Hepatocyte (in vitro differentiated cells): ENCODE measurements at regions not wholly inside any gene's neighbourhood (a gene's known extent, or its start where the extent isn't known, plus 50 kb on each side); places are given as distances from the start of the nearest gene placed in this dataset.
"Not testable (repeated sequence)": the region's sequence is repeated elsewhere in the genome, so short reads cannot be mapped to it uniquely, and the experiment has no call there.

Source experiments
- DNase-seq: peaks from one replicate; pipeline ENCODE4 v3.0.0-alpha.2; 2016; ENCODE audit warnings: low spot score
- H2AFZ ChIP-seq: fragments of 200-600 bp; sonication (generic); 2 replicates; pipeline ENCODE4 v1.6.0; 2016; ENCODE audit warnings: antibody characterized with exemption, mild to moderate bottlenecking
- H3K27ac ChIP-seq: fragments of 200-600 bp; sonication (generic); 2 replicates; pipeline ENCODE4 v1.5.1; 2016; ENCODE audit warnings: mild to moderate bottlenecking
- H3K27me3 ChIP-seq: fragments of 200-600 bp; sonication (generic); 2 replicates; pipeline ENCODE4 v1.6.1; 2016
- H3K36me3 ChIP-seq: fragments of 200-600 bp; sonication (generic); replicated peaks from 2 replicates; pipeline ENCODE4 v1.5.1; 2016; ENCODE audit warnings: low read depth; ENCODE audit not compliant: insufficient read depth
- H3K4me1 ChIP-seq: fragments of 200-600 bp; sonication (generic); 2 replicates; pipeline ENCODE4 v1.5.1; 2016; ENCODE audit warnings: mild to moderate bottlenecking, moderate library complexity; ENCODE audit not compliant: insufficient read depth
- H3K4me2 ChIP-seq: fragments of 200-600 bp; sonication (generic); 2 replicates; pipeline ENCODE4 v1.6.0; 2016
- H3K4me3 ChIP-seq: fragments of 200-600 bp; sonication (generic); 2 replicates; pipeline ENCODE4 v1.5.1; 2016; ENCODE audit warnings: mild to moderate bottlenecking
- H3K79me2 ChIP-seq: fragments of 200-600 bp; sonication (generic); 2 replicates; pipeline ENCODE4 v1.6.0; 2017; ENCODE audit warnings: mild to moderate bottlenecking
- H3K9me2 ChIP-seq: fragments of 200-600 bp; sonication (generic); replicated peaks from 2 replicates; pipeline ENCODE4 v1.6.0; 2017; ENCODE audit warnings: mild to moderate bottlenecking; ENCODE audit not compliant: insufficient read depth
- H3K9me3 ChIP-seq: fragments of 200-600 bp; sonication (generic); 2 replicates; pipeline ENCODE4 v1.5.1; 2016; ENCODE audit warnings: low read depth, mild to moderate bottlenecking
- H4K20me1 ChIP-seq: fragments of 200-600 bp; sonication (generic); 2 replicates; pipeline ENCODE4 v1.6.0; 2016; ENCODE audit warnings: mild to moderate bottlenecking; ENCODE audit not compliant: insufficient read depth, poor library complexity, severe bottlenecking
- CTCF ChIP-seq: fragments of 200-600 bp; sonication (generic); IDR thresholded peaks from 2 replicates; pipeline ENCODE4 v1.5.1; 2016; ENCODE audit warnings: antibody characterized with exemption, mild to moderate bottlenecking; ENCODE audit not compliant: poor library complexity
- EZH2 ChIP-seq: fragments of 200-600 bp; sonication (generic); IDR thresholded peaks from 2 replicates; pipeline ENCODE4 v1.6.1; 2016; ENCODE audit warnings: antibody characterized with exemption, mild to moderate bottlenecking, borderline replicate concordance
- EZH2phosphoT487 ChIP-seq: fragments of 200-600 bp; sonication (generic); IDR thresholded peaks from one replicate; pipeline ENCODE4 v1.6.1; 2018; ENCODE audit warnings: antibody characterized with exemption, mild to moderate bottlenecking, low read depth, moderate library complexity; ENCODE audit not compliant: unreplicated experiment, severe bottlenecking
- WGBS: methylation state at CpG from one replicate; pipeline ENCODE4 v1.1.6; 2016; ENCODE audit warnings: low lambda C conversion rate; ENCODE audit errors: missing lambda C conversion rate; 5-methylcytosine and 5-hydroxymethylcytosine counted together

GRCh38 chr20:53778041-53778516, 184.4 kb upstream of the ZNF217 start:
- Histone ChIP-seq H3K27ac (no peak overlapping the region), H3K79me2 (no peaks in the 10 kb centered on the region), H3K9me2 (no peaks in the 10 kb centered on the region), H4K20me1 (no peaks in the 10 kb centered on the region), H3K4me1 (peaks cover 5% of the 10 kb centered on the region), H3K36me3 (no peaks in the 10 kb centered on the region), H3K9me3 (no peaks in the 10 kb centered on the region), H3K4me3 (no peak overlapping the region), H3K27me3 (no peaks in the 10 kb centered on the region), H2AFZ (no peak overlapping the region), H3K4me2 (no peak overlapping the region)
- no peak for DNase-seq
- WGBS = 86% methylated on average over 9 of the region's 9 CpGs
- TF ChIP-seq CTCF = no peak
- TF ChIP-seq EZH2phosphoT487 = no peak
- no peak for TF ChIP-seq EZH2

GRCh38 chr20:53777402-53777801, 183.8 kb upstream of the ZNF217 start:
- H3K9me3 ChIP-seq, H3K79me2 ChIP-seq, H3K4me2 ChIP-seq, H2AFZ ChIP-seq, H4K20me1 ChIP-seq, H3K4me3 ChIP-seq, H3K36me3 ChIP-seq, H3K27ac ChIP-seq, H3K4me1 ChIP-seq, H3K27me3 ChIP-seq, DNase-seq, H3K9me2 ChIP-seq: not testable (repeated sequence)
- 92% methylated on average over 7 of the region's 7 CpGs for WGBS

DNA sequence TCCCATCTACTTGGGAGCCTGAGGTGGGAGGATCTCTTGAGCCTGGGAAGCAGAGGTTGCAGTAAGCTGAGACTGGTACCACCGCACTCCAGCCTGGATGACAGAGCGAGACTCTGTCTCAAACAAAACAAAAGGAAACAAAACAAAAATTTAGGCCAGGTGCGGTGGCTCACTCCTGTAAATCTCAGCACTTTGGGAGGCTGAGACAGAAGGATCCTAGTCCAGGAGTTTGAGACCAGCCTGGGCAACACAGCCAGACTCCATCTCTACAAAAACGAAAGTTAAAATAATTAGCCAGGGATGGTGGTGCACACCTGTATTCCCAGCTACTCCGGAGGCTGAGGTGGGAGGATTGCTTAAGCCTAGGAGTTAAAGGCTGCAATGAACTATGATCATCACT, 183.2 kb upstream of the ZNF217 start:
- no peak for TF ChIP-seq CTCF
- TF ChIP-seq EZH2 = no peak
- H3K9me3 ChIP-seq = no peaks in the 10 kb centered on the region
- H3K36me3 ChIP-seq = no peaks in the 10 kb centered on the region
- no peak overlapping the region for H2AFZ ChIP-seq
- H3K4me1 ChIP-seq = peaks cover 5% of the 10 kb centered on the region
- H3K27me3 ChIP-seq = no peaks in the 10 kb centered on the region
- H4K20me1 ChIP-seq = no peaks in the 10 kb centered on the region
- no peaks in the 10 kb centered on the region for H3K79me2 ChIP-seq
- H3K4me2 ChIP-seq = no peak overlapping the region
- WGBS = 98% methylated on average over 5 of the region's 5 CpGs
- H3K4me3 ChIP-seq = no peak overlapping the region
- no peaks in the 10 kb centered on the region for H3K9me2 ChIP-seq
- no peak for DNase-seq
- H3K27ac ChIP-seq = no peak overlapping the region

DNA sequence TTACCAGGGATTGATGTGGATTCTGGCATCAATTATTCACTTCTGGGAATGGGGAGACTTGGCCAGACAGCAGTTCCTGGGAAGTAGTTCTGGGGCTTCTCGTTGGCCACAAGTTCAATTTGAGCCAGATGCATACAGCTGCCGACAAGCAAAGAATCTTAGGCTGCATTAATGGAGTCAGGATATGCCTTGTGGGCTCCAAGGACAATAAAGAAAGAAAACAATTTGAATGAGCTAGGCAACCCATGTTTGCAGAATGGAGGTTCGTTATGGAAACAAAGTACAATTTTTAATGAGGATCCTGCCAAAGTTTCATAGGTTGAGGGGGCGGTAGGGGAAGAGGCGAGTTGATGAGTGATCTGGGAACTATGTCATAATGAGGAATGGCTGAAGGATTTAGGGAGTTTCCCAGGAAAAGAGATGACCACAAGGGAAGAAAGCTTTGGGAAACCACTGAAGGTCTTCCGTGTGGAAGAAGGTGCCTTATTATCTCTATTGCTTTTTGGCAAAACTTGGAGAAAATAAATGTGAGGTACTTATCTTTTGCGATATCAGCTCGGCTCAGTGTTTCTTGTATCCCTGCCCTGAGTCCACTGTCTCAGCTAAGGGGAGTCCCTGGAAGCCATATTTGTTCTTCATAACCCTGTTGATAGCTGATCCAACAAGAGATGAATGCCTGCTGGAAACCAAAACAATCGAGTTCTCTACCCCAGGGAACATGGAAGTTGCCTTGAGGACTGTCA, 181.0 kb upstream of the ZNF217 start:
- Histone ChIP-seq H3K9me2 (no peaks in the 10 kb centered on the region), H3K4me2 (no peak overlapping the region), H3K27ac (peak overlapping the region; percentile 14), H4K20me1 (no peaks in the 10 kb centered on the region), H3K79me2 (no peaks in the 10 kb centered on the region), H3K4me3 (no peak overlapping the region), H3K27me3 (no peaks in the 10 kb centered on the region), H3K36me3 (no peaks in the 10 kb centered on the region), H2AFZ (no peak overlapping the region), H3K9me3 (no peaks in the 10 kb centered on the region), H3K4me1 (peaks cover 5% of the 10 kb centered on the region)
- TF ChIP-seq EZH2phosphoT487 (no peak), EZH2 (no peak), CTCF (no peak)
- 80% methylated on average over 9 of the region's 9 CpGs for WGBS
- no peak for DNase-seq
